Epithelial cell of proximal tubule (primary cell): ENCODE measurements at regions not wholly inside any gene's neighbourhood (a gene's known extent, or its start where the extent isn't known, plus 50 kb on each side); places are given as distances from the start of the nearest gene placed in this dataset.

Source experiments
- DNase-seq: peaks from one replicate; pipeline ENCODE4 v3.0.0-alpha.2; 2011; ENCODE audit warnings: low read depth
- H3K4me3 ChIP-seq: 2 replicates; pipeline ENCODE4 v1.5.1; 2011; ENCODE audit warnings: low read depth, mild to moderate bottlenecking, low read length
- TF ChIP-seq, protein P1 (sequence below): conservative IDR thresholded peaks from 2 replicates; pipeline ENCODE4 v1.5.1; 2012; ENCODE audit warnings: low read depth, mild to moderate bottlenecking, low read length

DNA sequence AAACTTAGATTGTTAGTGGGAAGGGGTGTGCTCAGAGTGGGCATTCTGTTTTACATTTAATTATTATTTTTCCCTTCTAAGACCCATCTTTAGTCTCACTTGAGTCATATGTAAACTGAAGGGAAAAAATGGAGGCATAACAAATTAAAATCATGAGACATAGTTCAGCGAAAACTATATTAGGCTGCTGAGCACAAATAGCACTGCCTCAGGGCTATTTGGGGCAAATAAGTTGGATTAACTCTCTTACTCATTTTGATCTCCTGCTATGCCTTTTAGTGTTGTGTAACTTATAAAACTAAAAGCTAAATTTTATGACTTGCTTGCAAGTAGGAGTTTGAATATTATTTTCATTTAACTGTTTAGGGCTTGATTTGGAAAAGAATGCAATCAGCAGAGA is 1329.2 kb upstream of the PCDH7 start:
- TF ChIP-seq, protein P1, sequence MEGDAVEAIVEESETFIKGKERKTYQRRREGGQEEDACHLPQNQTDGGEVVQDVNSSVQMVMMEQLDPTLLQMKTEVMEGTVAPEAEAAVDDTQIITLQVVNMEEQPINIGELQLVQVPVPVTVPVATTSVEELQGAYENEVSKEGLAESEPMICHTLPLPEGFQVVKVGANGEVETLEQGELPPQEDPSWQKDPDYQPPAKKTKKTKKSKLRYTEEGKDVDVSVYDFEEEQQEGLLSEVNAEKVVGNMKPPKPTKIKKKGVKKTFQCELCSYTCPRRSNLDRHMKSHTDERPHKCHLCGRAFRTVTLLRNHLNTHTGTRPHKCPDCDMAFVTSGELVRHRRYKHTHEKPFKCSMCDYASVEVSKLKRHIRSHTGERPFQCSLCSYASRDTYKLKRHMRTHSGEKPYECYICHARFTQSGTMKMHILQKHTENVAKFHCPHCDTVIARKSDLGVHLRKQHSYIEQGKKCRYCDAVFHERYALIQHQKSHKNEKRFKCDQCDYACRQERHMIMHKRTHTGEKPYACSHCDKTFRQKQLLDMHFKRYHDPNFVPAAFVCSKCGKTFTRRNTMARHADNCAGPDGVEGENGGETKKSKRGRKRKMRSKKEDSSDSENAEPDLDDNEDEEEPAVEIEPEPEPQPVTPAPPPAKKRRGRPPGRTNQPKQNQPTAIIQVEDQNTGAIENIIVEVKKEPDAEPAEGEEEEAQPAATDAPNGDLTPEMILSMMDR = no peak
- H3K4me3 ChIP-seq = no peak overlapping the region
- DNase-seq = no peak

DNA sequence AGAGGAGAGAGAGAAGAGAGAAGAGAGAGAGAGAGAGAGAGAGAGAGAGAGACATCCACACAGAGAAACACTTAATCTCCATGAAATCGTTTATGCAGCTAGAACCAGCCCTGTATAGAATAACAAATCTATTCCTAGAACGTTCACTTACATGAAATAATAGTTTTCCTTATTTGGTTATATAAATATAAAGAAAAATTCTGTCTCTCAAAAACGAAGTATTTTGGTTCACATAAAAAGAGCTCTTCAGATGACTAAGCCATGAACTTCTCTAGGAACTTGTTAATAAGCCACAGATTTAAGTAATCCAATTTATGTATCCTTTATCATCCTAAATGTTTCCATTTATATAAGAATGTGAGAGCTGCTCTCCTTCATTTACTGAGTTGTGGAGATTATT is 1315.1 kb upstream of the PCDH7 start:
- TF ChIP-seq, protein P1 = no peak

DNA sequence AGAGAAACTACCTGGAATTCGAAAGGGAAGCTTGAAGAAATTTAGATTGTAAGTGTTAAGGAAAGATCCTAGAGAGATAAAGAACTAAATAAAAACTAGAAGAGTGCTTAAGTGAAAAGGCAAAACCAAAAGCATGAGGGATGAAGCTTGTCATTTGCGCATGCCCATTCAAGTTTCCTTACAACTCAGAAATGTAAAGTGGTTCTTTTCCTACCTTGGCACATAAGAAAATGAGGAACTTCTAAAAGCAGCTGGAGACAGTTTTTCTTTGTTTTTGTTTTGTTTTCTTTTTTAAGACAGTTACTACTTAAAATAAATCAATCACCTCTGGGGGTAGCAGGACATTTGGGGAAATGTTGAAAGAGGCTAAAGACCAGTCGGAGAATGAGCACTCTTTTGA is 1304.4 kb upstream of the PCDH7 start:
- TF ChIP-seq, protein P1 = no peak
- no peak for DNase-seq
- no peak overlapping the region for H3K4me3 ChIP-seq

More for the DNA sequence above, 1315.1 kb upstream of the PCDH7 start:
- H3K4me3 ChIP-seq = no peak overlapping the region
- DNase-seq = no peak

GRCh38 chr4:29423836-29424721 is 1296.1 kb upstream of the PCDH7 start:
- H3K4me3 ChIP-seq = no peak overlapping the region
- no peak for DNase-seq
- TF ChIP-seq, protein P1 = no peak

GRCh38 chr4:29453303-29453820 is 1266.8 kb upstream of the PCDH7 start:
- TF ChIP-seq, protein P1 = no peak
- no peak overlapping the region for H3K4me3 ChIP-seq
- no peak for DNase-seq

- TF ChIP-seq, protein P1 = no peak
- H3K4me3 ChIP-seq = no peak overlapping the region
- DNase-seq = no peak
Observed at GRCh38 chr4:29459926-29460325, 1260.2 kb upstream of the PCDH7 start.
